GM23338 (cell line): ENCODE measurements at regions not wholly inside any gene's neighbourhood (a gene's known extent, or its start where the extent isn't known, plus 50 kb on each side); places are given as distances from the start of the nearest gene placed in this dataset.

Experiments used
- ATAC-seq: fragments of 200-7000 bp; cut with Tn5 transposase; 3 replicates; pipeline ENCODE4 v1.9.1; 2020
- DNase-seq: peaks from one replicate; pipeline ENCODE4 v3.0.0-alpha.2; 2015; ENCODE audit warnings: low spot score
- H2AFZ ChIP-seq: fragments of 200-600 bp; sonication (generic); 2 replicates; pipeline ENCODE4 v1.8.0; 2016; ENCODE audit warnings: antibody characterized with exemption, mild to moderate bottlenecking, moderate library complexity
- H3F3A ChIP-seq: fragments of 200-600 bp; sonication (generic); replicated peaks from 2 replicates; pipeline ENCODE4 v1.8.0; 2017; ENCODE audit warnings: antibody characterized with exemption, mixed run types, low read depth
- H3K27ac ChIP-seq: fragments of 200-600 bp; sonication (generic); 2 replicates; pipeline ENCODE4 v1.6.1; 2016; ENCODE audit warnings: low read depth
- H3K27me3 ChIP-seq: fragments of 200-600 bp; sonication (generic); 2 replicates; pipeline ENCODE4 v1.8.0; 2016; ENCODE audit warnings: mild to moderate bottlenecking, mixed run types, moderate library complexity; ENCODE audit not compliant: insufficient read depth
- H3K36me3 ChIP-seq: fragments of 200-600 bp; sonication (generic); 2 replicates; pipeline ENCODE4 v1.8.0; 2016; ENCODE audit warnings: mild to moderate bottlenecking; ENCODE audit not compliant: insufficient read depth
- H3K4me1 ChIP-seq: fragments of 200-600 bp; sonication (generic); 2 replicates; pipeline ENCODE4 v1.8.0; 2016; ENCODE audit warnings: mild to moderate bottlenecking, moderate library complexity; ENCODE audit not compliant: insufficient read depth
- H3K4me2 ChIP-seq: fragments of 200-600 bp; sonication (generic); 2 replicates; pipeline ENCODE4 v1.7.1; 2017; ENCODE audit warnings: mixed run types
- H3K4me3 ChIP-seq: fragments of 200-600 bp; sonication (generic); 2 replicates; pipeline ENCODE4 v1.6.1; 2016; ENCODE audit warnings: mixed run types
- H3K79me2 ChIP-seq: fragments of 200-600 bp; sonication (generic); replicated peaks from 2 replicates; pipeline ENCODE4 v1.8.0; 2017; ENCODE audit warnings: mild to moderate bottlenecking; ENCODE audit not compliant: insufficient read depth
- H3K9me2 ChIP-seq: fragments of 200-600 bp; sonication (generic); 2 replicates; pipeline ENCODE4 v1.8.0; 2017; ENCODE audit not compliant: insufficient read depth
- H4K20me1 ChIP-seq: fragments of 200-600 bp; sonication (generic); replicated peaks from 2 replicates; pipeline ENCODE4 v1.8.0; 2017; ENCODE audit warnings: mild to moderate bottlenecking; ENCODE audit not compliant: insufficient read depth
- H3K27ac Mint-ChIP-seq: 2 replicates; pipeline ENCODE4 v1.8.0; 2020; ENCODE audit warnings: inconsistent platforms, mild to moderate bottlenecking, moderate library complexity, mixed read lengths
- H3K27me3 Mint-ChIP-seq: 3 replicates; pipeline ENCODE4 v1.8.0; 2022; ENCODE audit warnings: low read depth, mild to moderate bottlenecking, moderate library complexity, mixed read lengths, inconsistent platforms; ENCODE audit not compliant: insufficient read depth, poor library complexity
- H3K36me3 Mint-ChIP-seq: 3 replicates; pipeline ENCODE4 v1.8.0; 2021; ENCODE audit warnings: low read depth, mild to moderate bottlenecking, inconsistent platforms, moderate library complexity, mixed read lengths
- H3K4me1 Mint-ChIP-seq: 3 replicates; pipeline ENCODE4 v1.8.0; 2020; ENCODE audit warnings: mild to moderate bottlenecking, inconsistent platforms, mixed read lengths
- H3K4me3 Mint-ChIP-seq: 3 replicates; pipeline ENCODE4 v1.8.0; 2021; ENCODE audit warnings: moderate library complexity, mild to moderate bottlenecking, inconsistent platforms, mixed read lengths
- H3K9me3 Mint-ChIP-seq: 3 replicates; pipeline ENCODE4 v1.8.0; 2020; ENCODE audit warnings: moderate library complexity, mild to moderate bottlenecking, inconsistent platforms, mixed read lengths
- CREB1 ChIP-seq: fragments of 250-450 bp; sonication (Bioruptor Pico); IDR thresholded peaks from 2 replicates; pipeline ENCODE4 v1.5.0; 2020; ENCODE audit warnings: low read depth, mild to moderate bottlenecking, moderate library complexity
- CTCF ChIP-seq, 2 experiments: fragments of 200-600 bp in 1 of 2; sonication (generic) in 1 of 2; conservative IDR thresholded peaks; 2 replicates each; pipeline versions ENCODE4 v1.5.1 to v1.6.1; 2016 to 2017; ENCODE audit warnings: antibody characterized with exemption in 2 of 2, low read depth in 2 of 2, mild to moderate bottlenecking in 2 of 2, moderate library complexity in 1 of 2
- NANOG ChIP-seq: IDR thresholded peaks from 2 replicates; pipeline ENCODE4 v1.6.1; 2016; ENCODE audit warnings: antibody characterized with exemption, borderline replicate concordance
- POLR2AphosphoS5 ChIP-seq: IDR thresholded peaks from 2 replicates; pipeline ENCODE4 v1.6.1; 2016; ENCODE audit warnings: antibody characterized with exemption, low read depth
- REST ChIP-seq: IDR thresholded peaks from one replicate; pipeline ENCODE4 v1.6.1; 2018; ENCODE audit warnings: antibody characterized with exemption; ENCODE audit not compliant: unreplicated experiment
- STAT1 ChIP-seq: IDR thresholded peaks from one replicate; pipeline ENCODE4 v1.6.1; 2016; ENCODE audit warnings: antibody characterized with exemption; ENCODE audit not compliant: unreplicated experiment
- ZNF331 ChIP-seq: fragments of 250-450 bp; sonication (Bioruptor Pico); IDR thresholded peaks from 2 replicates; pipeline ENCODE4 v1.5.0; 2020; ENCODE audit warnings: low read depth, mild to moderate bottlenecking, moderate library complexity
- ZNF462 ChIP-seq: fragments of 250-450 bp; sonication (Bioruptor Pico); IDR thresholded peaks from 2 replicates; pipeline ENCODE4 v1.5.0; 2020; ENCODE audit warnings: mild to moderate bottlenecking, moderate library complexity

GRCh38 chr12:63319386-63319785 lies 168.4 kb upstream of the AVPR1A start:
- Histone ChIP-seq H3K4me3 (no peak overlapping the region), H3K36me3 (no peaks in the 10 kb centered on the region), H3K9me2 (0 out of 2 replicates have a peak, but pooled peaks cover 2% of the 10 kb centered on the region), H3K79me2 (no peaks in the 10 kb centered on the region), H3K27me3 (no peaks in the 10 kb centered on the region), H2AFZ (no peak overlapping the region), H3K4me2 (no peak overlapping the region), H3K27ac (no peak overlapping the region), H3F3A (no peaks in the 10 kb centered on the region), H3K4me1 (no peaks in the 10 kb centered on the region), H4K20me1 (no peaks in the 10 kb centered on the region)
- no peaks in the 10 kb centered on the region for H3K36me3 Mint-ChIP-seq
- H3K27ac Mint-ChIP-seq, result no peak overlapping the region
- no peak overlapping the region for H3K4me3 Mint-ChIP-seq
- peaks cover 3% of the 10 kb centered on the region for H3K27me3 Mint-ChIP-seq
- no peaks in the 10 kb centered on the region for H3K9me3 Mint-ChIP-seq
- H3K4me1 Mint-ChIP-seq, result peaks cover 3% of the 10 kb centered on the region; the same call in 1 of the 3 replicates
- ATAC-seq (peak; percentile 79), DNase-seq (peak; percentile 16)
- peak; percentile 12 to 58; a peak in 2 of 4 replicates for TF ChIP-seq CTCF (conservative IDR thresholded peaks at IDR 0.05; ENCODE audit: low read depth in 2 of 2)
- TF ChIP-seq NANOG, result no peak
- TF ChIP-seq ZNF331, result no peak

GRCh38 chr12:63318933-63319332 lies 167.9 kb upstream of the AVPR1A start:
- Histone ChIP-seq H3K4me1 (no peaks in the 10 kb centered on the region), H3K4me3 (no peak overlapping the region), H3K4me2 (no peak overlapping the region), H2AFZ (no peak overlapping the region), H3K9me2 (0 out of 2 replicates have a peak, but pooled peaks cover 3% of the 10 kb centered on the region), H4K20me1 (no peaks in the 10 kb centered on the region), H3K36me3 (no peaks in the 10 kb centered on the region), H3F3A (no peaks in the 10 kb centered on the region), H3K27ac (no peak overlapping the region), H3K27me3 (no peaks in the 10 kb centered on the region), H3K79me2 (no peaks in the 10 kb centered on the region)
- Mint-ChIP-seq H3K4me3 (no peak overlapping the region), H3K36me3 (no peaks in the 10 kb centered on the region), H3K4me1 (peaks cover 3% of the 10 kb centered on the region; the same call in 1 of the 3 replicates), H3K9me3 (no peaks in the 10 kb centered on the region), H3K27ac (no peak overlapping the region), H3K27me3 (peaks cover 3% of the 10 kb centered on the region)
- no peak for DNase-seq
- no peak for ATAC-seq
- TF ChIP-seq CREB1 (CRISPR knock-in tag) (no peak), REST (no peak), ZNF462 (CRISPR knock-in tag) (no peak), CTCF (conservative IDR thresholded peaks at IDR 0.05; ENCODE audit: low read depth in 2 of 2) (no peak), STAT1 (no peak), NANOG (no peak), POLR2AphosphoS5 (no peak)
